ENCODE measurements at regions not wholly inside any gene's neighbourhood (a gene's known extent, or its start where the extent isn't known, plus 50 kb on each side); places are given as distances from the start of the nearest gene placed in this dataset.
"Not testable (repeated sequence)": the region's sequence is repeated elsewhere in the genome, so short reads cannot be mapped to it uniquely, and the experiment has no call there.

- not testable (repeated sequence) for DNase-seq (ENCODE audit: low spot score)
Observed at GRCh38 chr16:33913601-33914000, 454.2 kb downstream of the TP53TG3F start.

- not testable (repeated sequence) for DNase-seq (ENCODE audit: low spot score)
Observed at GRCh38 chr16:33920761-33921545, 461.5 kb downstream of the TP53TG3F start.

GRCh38 chr16:33922914-33923313 lies 463.5 kb downstream of the TP53TG3F start:
- DNase-seq (ENCODE audit: low spot score), result not testable (repeated sequence)

- not testable (repeated sequence) for DNase-seq (ENCODE audit: low spot score)
Observed at GRCh38 chr16:33928026-33928425, 468.6 kb downstream of the TP53TG3F start.

DNA sequence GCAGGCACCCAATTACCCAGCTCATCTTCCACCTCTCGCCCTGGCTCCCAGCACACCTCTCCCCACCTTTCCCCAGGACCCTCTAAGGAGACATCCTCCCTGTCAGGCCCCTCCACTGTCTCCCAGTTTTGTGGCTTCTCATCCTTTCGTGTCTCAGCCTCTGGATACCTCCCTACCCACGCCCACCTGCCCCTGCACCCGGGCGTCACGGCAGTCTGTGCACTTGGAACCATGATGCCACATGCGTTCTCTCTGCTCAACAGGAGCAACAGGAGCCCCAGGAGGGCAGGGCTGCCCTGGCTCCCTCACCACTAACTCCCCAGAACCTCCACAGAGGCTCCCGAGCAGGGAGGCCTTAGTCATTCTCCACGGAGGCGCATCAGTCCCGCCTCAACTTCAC lies 472.8 kb downstream of the TP53TG3F start:
- not testable (repeated sequence) for DNase-seq (ENCODE audit: low spot score)

DNA sequence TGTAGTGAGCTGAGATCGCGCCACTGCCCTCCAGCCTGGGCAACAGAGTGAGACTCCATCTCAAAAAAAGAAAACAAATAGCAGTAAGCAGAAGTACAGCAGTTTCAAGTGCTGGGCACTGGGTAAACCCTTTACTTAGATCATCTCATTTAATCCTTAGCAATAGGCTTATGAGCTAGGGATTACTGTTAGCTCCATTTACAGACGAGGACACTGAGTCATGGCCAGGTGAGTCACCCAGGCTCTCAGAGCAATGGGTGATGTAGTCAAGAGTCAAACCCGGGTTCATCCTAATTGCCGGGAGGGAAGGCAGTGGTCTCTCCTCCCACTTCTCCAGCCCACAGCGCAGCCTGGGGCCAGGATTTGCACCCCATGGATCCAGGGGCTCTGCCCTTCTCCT lies 473.6 kb downstream of the TP53TG3F start:
- not testable (repeated sequence) for DNase-seq (ENCODE audit: low spot score)

GRCh38 chr16:33935766-33936165 lies 476.4 kb downstream of the TP53TG3F start:
- not testable (repeated sequence) for DNase-seq (ENCODE audit: low spot score)

DNA sequence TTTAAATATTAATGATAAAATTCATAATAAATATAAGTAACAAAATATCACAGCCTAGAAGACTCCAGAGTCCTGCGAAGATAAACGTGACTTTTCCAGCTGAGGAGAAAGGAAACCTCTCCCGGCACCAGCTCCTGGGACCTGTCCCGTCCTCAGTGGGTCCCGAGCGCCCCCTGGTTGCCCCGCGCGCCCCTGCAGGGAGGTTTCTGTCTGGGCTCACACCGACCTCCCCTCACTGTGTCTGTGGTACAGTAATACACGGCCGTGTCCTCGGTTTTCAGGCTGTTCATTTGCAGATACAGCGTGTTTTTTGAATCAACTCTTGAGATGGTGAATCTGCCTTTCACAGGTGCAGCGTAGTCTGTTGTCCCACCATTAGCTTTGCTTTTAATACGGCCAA lies 478.7 kb downstream of the TP53TG3F start:
- not testable (repeated sequence) for DNase-seq (ENCODE audit: low spot score)

GRCh38 chr16:33961536-33961935 lies 502.1 kb downstream of the TP53TG3F start:
- not testable (repeated sequence) for DNase-seq (ENCODE audit: low spot score)

DNA sequence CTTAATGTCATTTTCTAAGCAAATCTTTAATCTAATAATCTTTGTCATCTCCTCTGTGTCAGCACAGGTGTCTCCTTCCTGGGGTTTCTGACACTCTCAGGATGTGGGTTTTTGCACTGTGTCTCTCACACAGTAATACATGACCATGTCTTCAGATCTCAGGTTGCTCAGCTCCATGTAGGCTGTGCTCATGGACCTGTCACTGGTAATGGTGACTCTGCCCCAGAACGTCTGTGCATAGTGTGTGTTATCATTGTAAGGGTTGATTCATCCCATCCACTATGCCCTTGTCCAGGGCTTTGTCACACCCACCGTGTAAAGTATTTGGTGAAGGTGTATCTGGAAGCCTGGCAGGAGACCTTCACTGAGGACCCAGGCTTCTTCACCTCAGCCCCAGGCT lies 506.1 kb downstream of the TP53TG3F start:
- not testable (repeated sequence) for DNase-seq (ENCODE audit: low spot score)

DNA sequence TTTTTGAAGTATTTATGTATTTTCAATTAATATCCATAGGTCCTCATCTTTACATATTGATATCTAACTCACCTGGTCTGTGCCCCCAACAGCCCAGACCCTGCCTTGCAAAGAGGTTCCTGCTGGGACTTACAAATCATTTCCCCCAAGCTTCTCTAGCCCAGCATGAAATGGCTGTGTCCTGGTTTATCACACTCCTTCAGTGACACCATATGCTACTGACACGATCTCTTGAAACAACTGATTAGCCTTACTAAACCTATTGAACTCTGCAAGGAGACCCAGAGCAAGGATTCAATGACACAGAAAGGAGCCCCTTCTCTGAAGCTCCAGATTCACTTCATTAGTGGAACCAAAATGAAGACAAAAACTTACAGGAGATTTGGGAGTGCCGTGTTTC lies 507.4 kb downstream of the TP53TG3F start:
- DNase-seq (ENCODE audit: low spot score), result not testable (repeated sequence)

- not testable (repeated sequence) for DNase-seq (ENCODE audit: low spot score)
Observed at GRCh38 chr16:33974557-33974956, 515.1 kb downstream of the TP53TG3F start.

- not testable (repeated sequence) for DNase-seq (ENCODE audit: low spot score)
Observed at GRCh38 chr16:33975744-33976143, 516.3 kb downstream of the TP53TG3F start.

- not testable (repeated sequence) for DNase-seq (ENCODE audit: low spot score)
Observed at GRCh38 chr16:33976521-33976920, 517.1 kb downstream of the TP53TG3F start.

GRCh38 chr16:33978784-33979183 lies 519.4 kb downstream of the TP53TG3F start:
- not testable (repeated sequence) for DNase-seq (ENCODE audit: low spot score)

GRCh38 chr16:33979613-33980012 lies 520.2 kb downstream of the TP53TG3F start:
- DNase-seq (ENCODE audit: low spot score), result not testable (repeated sequence)

- not testable (repeated sequence) for DNase-seq (ENCODE audit: low spot score)
Observed at GRCh38 chr16:33980736-33981135, 521.3 kb downstream of the TP53TG3F start.

DNA sequence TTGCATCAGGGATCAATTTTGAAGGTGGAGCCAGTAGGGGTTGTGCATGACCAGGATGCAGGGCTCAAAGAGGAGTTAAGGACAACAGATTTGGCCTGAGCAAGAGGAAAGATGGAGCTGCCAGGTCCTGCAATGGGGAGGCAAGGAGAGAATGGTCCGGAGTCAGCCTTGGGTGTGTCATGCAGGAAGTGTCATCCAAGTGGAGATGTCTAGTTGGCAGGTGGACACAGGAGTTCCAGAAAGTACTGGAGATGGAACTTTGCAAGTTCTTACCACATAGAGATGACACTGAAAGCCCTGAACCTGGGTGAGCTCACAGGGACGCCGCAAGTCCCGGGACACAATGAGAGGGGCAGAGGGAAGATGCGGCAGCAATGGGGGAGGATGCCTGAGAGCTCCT lies 525.0 kb downstream of the TP53TG3F start:
- DNase-seq (ENCODE audit: low spot score), result not testable (repeated sequence)

GRCh38 chr16:33986521-33986920 lies 527.1 kb downstream of the TP53TG3F start:
- DNase-seq (ENCODE audit: low spot score), result not testable (repeated sequence)

DNA sequence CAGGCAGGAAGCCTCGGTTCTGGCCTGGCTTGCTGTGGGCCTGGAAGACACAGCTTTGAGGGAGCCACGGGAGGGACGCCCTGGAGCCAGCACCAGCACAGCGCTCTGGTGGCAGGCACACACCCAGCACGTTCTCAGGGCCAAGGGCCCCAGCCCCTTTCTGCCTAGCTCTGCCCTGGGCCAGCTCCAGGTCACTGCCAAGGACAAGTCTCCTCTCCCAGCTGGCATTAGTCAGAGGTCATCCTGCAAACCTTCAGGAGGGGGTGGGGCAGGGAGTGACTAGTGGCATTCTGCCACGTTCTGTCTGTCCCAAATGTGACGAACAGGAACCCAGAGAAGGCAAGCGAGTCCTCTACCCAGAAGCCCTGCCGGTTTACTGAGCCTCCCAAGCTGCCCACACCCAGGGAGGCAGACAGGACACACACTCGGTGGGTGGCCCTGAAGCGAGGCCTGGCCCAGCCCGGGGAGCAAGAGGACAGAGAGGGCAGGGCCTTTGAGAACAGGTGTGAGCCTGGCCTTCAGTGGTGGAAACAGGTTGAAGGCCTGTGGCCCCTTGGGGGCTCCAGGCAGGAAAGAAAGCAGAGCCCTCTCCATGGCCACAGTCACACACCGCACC lies 528.0 kb downstream of the TP53TG3F start:
- DNase-seq (ENCODE audit: low spot score), result not testable (repeated sequence)

DNA sequence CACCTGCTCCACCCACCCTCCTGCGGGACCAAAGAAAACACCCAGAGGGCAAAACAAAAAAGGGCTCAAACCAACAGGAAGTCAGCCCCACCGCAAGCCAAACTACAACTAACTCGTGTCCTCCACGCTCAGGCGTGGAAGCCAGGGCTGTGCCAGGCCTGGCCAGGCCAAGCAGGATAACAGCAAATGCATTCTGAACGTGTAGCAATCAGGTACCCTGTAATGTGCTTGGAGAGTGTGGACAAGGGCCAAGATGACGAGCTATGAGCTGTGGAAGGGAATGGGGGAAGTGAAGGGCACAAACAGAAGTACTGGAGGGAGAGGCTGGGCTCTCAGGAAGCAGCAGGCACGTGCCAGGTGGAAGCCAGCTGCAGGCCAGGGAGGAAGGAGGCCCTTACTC lies 528.6 kb downstream of the TP53TG3F start:
- not testable (repeated sequence) for DNase-seq (ENCODE audit: low spot score)

DNA sequence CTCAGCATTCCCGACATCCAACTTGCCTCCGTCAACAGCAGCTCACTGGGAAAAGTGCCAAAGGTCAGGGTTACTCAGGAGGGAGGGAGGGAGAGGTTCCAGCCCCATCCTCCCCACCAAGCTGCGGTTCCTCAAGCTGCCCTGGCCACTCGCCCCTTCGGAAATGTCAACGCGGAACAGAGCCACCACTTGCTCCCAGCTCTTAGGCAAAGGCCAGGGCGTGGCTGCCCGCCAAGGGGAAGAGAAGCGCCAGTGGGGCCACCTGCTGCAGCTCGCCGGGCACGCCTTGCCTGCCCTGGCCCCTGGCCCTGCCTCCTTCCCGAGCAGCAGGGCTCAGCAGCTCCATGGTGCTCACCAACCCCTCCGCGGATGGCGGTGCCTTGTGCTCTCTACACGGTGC lies 531.1 kb downstream of the TP53TG3F start:
- not testable (repeated sequence) for DNase-seq (ENCODE audit: low spot score)

DNA sequence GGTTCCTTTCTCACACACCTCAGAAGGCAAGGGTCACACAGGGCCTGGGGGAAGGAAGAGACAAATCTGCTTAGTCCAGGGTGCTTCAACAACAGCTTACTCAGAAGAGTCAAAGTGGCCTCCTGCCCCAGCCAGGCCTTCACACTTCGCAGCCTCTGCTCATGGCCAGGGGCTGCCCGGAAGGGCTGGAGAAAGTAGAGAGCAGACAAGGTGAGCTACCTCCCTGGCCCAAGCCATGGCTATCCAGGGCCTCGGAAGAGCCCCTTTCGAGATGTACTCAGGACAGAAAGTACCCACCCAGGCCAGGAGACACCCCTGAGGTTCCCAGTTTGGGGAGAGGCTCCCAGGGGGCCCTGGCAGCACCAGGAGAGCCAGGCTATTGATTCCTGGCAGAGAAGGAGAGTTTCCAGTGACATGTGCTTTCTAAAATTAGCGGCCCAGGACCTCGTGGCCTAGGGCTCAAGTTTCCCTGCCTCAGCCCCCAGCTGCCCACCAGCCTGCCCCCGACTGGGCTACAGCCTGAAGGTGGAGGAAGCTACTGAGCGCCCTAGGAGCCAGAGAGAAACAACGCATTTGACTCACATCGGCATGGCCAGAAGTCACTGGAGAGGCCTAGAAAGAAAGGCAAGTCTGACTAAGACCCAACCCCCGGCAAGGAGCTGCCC lies 533.2 kb downstream of the TP53TG3F start:
- DNase-seq (ENCODE audit: low spot score), result not testable (repeated sequence)

Data from pons (tissue), 1 donor.